HepG2 (cell line): ENCODE measurements at regions not wholly inside any gene's neighbourhood (a gene's known extent, or its start where the extent isn't known, plus 50 kb on each side); places are given as distances from the start of the nearest gene placed in this dataset.

Experiments
- ARID2 ChIP-seq: sonication (generic); formaldehyde crosslinking; IDR thresholded peaks from 2 replicates; pipeline ENCODE4 v1.8.1; 2022; ENCODE audit warnings: mild to moderate bottlenecking, missing genetic modification reagents, borderline replicate concordance
- CBX1 ChIP-seq: IDR thresholded peaks from one replicate; pipeline ENCODE4 v1.6.1; 2016; ENCODE audit warnings: antibody characterized with exemption, low read depth
- CEBPG ChIP-seq: IDR thresholded peaks from 2 replicates; pipeline ENCODE4 v1.6.1; 2016
- ETV5 ChIP-seq: IDR thresholded peaks from 2 replicates; pipeline ENCODE4 v1.6.1; 2018; ENCODE audit warnings: missing biosample characterization, missing genetic modification reagents, inconsistent platforms, borderline replicate concordance
- FOSL1 ChIP-seq: sonication (generic); formaldehyde crosslinking; IDR thresholded peaks from 2 replicates; pipeline ENCODE4 v1.9.0; 2021; ENCODE audit warnings: missing genetic modification reagents, borderline replicate concordance
- FOXA1 ChIP-seq, 2 experiments: fragments of 450-650 bp in 1 of 2; sonication (generic) in 1 of 2; formaldehyde crosslinking in 1 of 2; IDR thresholded peaks; 2 replicates each; pipeline versions ENCODE4 v1.4.0 to v1.6.1; 2016 to 2020; ENCODE audit warnings: missing genetic modification reagents in 1 of 2
- FOXJ3 ChIP-seq: sonication (generic); formaldehyde crosslinking; IDR thresholded peaks from 2 replicates; pipeline ENCODE4 v1.4.0; 2020; ENCODE audit warnings: missing genetic modification reagents, mild to moderate bottlenecking, borderline replicate concordance
- HNRNPLL ChIP-seq: fragments of 200-400 bp; formaldehyde crosslinking; IDR thresholded peaks from 2 replicates; pipeline ENCODE4 v1.6.1; 2017; ENCODE audit warnings: mild to moderate bottlenecking, low read depth, low read length; ENCODE audit not compliant: poor library complexity, severe bottlenecking
- HOXA3 ChIP-seq: sonication (generic); formaldehyde crosslinking; IDR thresholded peaks from 2 replicates; pipeline ENCODE4 v1.5.0; 2020; ENCODE audit warnings: missing genetic modification reagents
- HOXD1 ChIP-seq: sonication (generic); formaldehyde crosslinking; IDR thresholded peaks from 2 replicates; pipeline ENCODE4 v1.5.0; 2020; ENCODE audit warnings: missing genetic modification reagents
- KDM3A ChIP-seq: IDR thresholded peaks from 2 replicates; pipeline ENCODE4 v1.6.1; 2018; ENCODE audit warnings: low read depth, missing compliant biosample characterization
- RORA ChIP-seq: sonication (generic); formaldehyde crosslinking; IDR thresholded peaks from 2 replicates; pipeline ENCODE4 v1.5.0; 2020; ENCODE audit warnings: mild to moderate bottlenecking, missing genetic modification reagents, moderate library complexity
- SMYD3 ChIP-seq: sonication (generic); formaldehyde crosslinking; IDR thresholded peaks from 2 replicates; pipeline ENCODE4 v1.8.1; 2023; ENCODE audit warnings: mild to moderate bottlenecking, missing genetic modification reagents
- SP140L ChIP-seq: sonication (generic); formaldehyde crosslinking; IDR thresholded peaks from 2 replicates; pipeline ENCODE4 v1.4.0; 2020; ENCODE audit warnings: missing genetic modification reagents, borderline replicate concordance
- WIZ ChIP-seq: sonication (generic); formaldehyde crosslinking; IDR thresholded peaks from 2 replicates; pipeline ENCODE4 v1.5.1; 2020; ENCODE audit warnings: mild to moderate bottlenecking, missing genetic modification reagents
- ZBTB8A ChIP-seq: sonication (generic); formaldehyde crosslinking; IDR thresholded peaks from 2 replicates; pipeline ENCODE4 v1.4.0; 2020; ENCODE audit warnings: mild to moderate bottlenecking, low read depth, missing genetic modification reagents, borderline replicate concordance
- ZFAT ChIP-seq: sonication (generic); formaldehyde crosslinking; conservative IDR thresholded peaks from 2 replicates; pipeline ENCODE4 v1.8.1; 2023; ENCODE audit warnings: missing genetic modification reagents, inconsistent platforms
- ZNF629 ChIP-seq: sonication (generic); formaldehyde crosslinking; conservative IDR thresholded peaks from 2 replicates; pipeline ENCODE4 v1.5.0; 2020; ENCODE audit warnings: missing genetic modification reagents
- ZNF720 ChIP-seq: sonication (generic); formaldehyde crosslinking; IDR thresholded peaks from 2 replicates; pipeline ENCODE4 v1.4.0; 2020; ENCODE audit warnings: missing genetic modification reagents
- ZSCAN12 ChIP-seq: sonication (generic); formaldehyde crosslinking; IDR thresholded peaks from 2 replicates; pipeline ENCODE4 v1.9.0; 2021; ENCODE audit warnings: mild to moderate bottlenecking, missing genetic modification reagents
- ZSCAN29 ChIP-seq: sonication (generic); formaldehyde crosslinking; conservative IDR thresholded peaks from 2 replicates; pipeline ENCODE4 v1.4.0; 2020; ENCODE audit warnings: mild to moderate bottlenecking, missing genetic modification reagents
- TF ChIP-seq, protein P1 (sequence below): sonication (generic); formaldehyde crosslinking; IDR thresholded peaks from 2 replicates; pipeline ENCODE4 v1.4.0; 2020; ENCODE audit warnings: missing genetic modification reagents, borderline replicate concordance
- TF ChIP-seq, protein P2 (sequence below): IDR thresholded peaks from 2 replicates; pipeline ENCODE4 v1.6.1; 2016; ENCODE audit warnings: low read depth, control low read depth

DNA sequence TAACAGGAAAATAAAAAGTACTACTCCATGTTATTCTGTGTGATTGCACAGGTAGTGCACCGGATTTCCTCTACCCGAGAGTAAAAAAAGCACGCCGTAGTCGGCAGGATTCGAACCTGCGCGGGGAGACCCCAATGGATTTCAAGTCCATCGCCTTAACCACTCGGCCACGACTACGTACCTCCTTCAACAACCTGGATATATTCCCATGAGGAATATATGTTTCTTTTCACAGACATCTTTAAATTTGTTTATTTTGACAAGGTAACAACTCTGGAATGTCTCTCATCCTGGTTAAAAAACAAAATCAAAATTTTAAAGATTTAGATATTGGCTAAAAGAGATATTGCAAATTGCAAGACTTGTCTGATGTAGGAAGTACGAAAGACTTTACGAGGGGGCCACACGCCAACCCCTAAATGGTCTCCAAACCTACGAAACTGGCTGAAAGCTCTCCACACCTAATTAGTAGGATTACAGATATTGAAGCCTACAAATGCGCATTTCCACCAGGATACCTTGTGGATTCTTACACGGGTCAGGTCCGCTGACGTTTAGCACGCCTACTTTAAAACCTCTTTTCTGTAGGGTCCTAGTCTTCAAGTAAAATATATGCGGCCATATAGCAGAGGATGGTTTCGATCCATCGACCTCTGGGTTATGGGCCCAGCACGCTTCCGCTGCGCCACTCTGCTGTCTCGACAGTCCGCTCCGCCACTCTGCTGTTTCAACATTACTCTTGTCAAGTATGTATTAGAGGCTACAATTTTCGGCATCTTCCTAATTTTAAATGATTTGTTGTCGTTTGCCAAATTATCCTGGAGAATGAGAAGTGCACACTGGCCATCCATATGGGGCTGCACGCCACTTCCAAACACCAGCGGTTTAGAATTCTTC lies 52.2 kb upstream of the BTN3A2 start (continued):
- TF ChIP-seq ZSCAN12 (CRISPR knock-in tag) (0 out of 2 replicates have a peak, but pooled peaks have one; percentile 28), WIZ (CRISPR knock-in tag) (0 out of 2 replicates have a peak, but pooled peaks have one; percentile 49), ETV5 (CRISPR knock-in tag) (peak; percentile 86), RORA (CRISPR knock-in tag) (0 out of 2 replicates have a peak, but pooled peaks have one; percentile 47), ZNF629 (CRISPR knock-in tag) (peak; percentile 88), ZSCAN29 (CRISPR knock-in tag) (peak; percentile 97), KDM3A (CRISPR knock-in tag) (no peak; the same call in 1 of the 2 replicates), HNRNPLL (peak; percentile 49), CBX1 (peak; percentile 86), ARID2 (0 out of 2 replicates have a peak, but pooled peaks have one; percentile 36), ZFAT (CRISPR knock-in tag) (peak; percentile 98), FOXJ3 (CRISPR knock-in tag) (peak; percentile 43; the same call in 1 of the 2 replicates), FOXA1 (IDR thresholded peaks at IDR 0.05) (no peak), FOXA1 (CRISPR knock-in tag; IDR thresholded peaks at IDR 0.05) (peak; percentile 54), SMYD3 (CRISPR knock-in tag) (peak; percentile 82), HOXA3 (peak; percentile 85), ZNF720 (no peak), CEBPG (CRISPR knock-in tag) (peak; percentile 68), SP140L (peak; percentile 65; the same call in 1 of the 2 replicates), HOXD1 (0 out of 2 replicates have a peak, but pooled peaks have one; percentile 55), ZBTB8A (CRISPR knock-in tag) (no peak; the same call in 1 of the 2 replicates), FOSL1 (no peak; the same call in 1 of the 2 replicates)
- TF ChIP-seq, protein P1, sequence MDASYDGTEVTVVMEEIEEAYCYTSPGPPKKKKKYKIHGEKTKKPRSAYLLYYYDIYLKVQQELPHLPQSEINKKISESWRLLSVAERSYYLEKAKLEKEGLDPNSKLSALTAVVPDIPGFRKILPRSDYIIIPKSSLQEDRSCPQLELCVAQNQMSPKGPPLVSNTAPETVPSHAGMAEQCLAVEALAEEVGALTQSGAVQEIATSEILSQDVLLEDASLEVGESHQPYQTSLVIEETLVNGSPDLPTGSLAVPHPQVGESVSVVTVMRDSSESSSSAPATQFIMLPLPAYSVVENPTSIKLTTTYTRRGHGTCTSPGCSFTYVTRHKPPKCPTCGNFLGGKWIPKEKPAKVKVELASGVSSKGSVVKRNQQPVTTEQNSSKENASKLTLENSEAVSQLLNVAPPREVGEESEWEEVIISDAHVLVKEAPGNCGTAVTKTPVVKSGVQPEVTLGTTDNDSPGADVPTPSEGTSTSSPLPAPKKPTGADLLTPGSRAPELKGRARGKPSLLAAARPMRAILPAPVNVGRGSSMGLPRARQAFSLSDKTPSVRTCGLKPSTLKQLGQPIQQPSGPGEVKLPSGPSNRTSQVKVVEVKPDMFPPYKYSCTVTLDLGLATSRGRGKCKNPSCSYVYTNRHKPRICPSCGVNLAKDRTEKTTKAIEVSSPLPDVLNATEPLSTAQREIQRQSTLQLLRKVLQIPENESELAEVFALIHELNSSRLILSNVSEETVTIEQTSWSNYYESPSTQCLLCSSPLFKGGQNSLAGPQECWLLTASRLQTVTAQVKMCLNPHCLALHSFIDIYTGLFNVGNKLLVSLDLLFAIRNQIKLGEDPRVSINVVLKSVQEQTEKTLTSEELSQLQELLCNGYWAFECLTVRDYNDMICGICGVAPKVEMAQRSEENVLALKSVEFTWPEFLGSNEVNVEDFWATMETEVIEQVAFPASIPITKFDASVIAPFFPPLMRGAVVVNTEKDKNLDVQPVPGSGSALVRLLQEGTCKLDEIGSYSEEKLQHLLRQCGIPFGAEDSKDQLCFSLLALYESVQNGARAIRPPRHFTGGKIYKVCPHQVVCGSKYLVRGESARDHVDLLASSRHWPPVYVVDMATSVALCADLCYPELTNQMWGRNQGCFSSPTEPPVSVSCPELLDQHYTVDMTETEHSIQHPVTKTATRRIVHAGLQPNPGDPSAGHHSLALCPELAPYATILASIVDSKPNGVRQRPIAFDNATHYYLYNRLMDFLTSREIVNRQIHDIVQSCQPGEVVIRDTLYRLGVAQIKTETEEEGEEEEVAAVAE, result no peak
- TF ChIP-seq, protein P2, sequence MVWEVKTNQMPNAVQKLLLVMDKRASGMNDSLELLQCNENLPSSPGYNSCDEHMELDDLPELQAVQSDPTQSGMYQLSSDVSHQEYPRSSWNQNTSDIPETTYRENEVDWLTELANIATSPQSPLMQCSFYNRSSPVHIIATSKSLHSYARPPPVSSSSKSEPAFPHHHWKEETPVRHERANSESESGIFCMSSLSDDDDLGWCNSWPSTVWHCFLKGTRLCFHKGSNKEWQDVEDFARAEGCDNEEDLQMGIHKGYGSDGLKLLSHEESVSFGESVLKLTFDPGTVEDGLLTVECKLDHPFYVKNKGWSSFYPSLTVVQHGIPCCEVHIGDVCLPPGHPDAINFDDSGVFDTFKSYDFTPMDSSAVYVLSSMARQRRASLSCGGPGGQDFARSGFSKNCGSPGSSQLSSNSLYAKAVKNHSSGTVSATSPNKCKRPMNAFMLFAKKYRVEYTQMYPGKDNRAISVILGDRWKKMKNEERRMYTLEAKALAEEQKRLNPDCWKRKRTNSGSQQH (CRISPR knock-in tag), result peak; percentile 27; the same call in 1 of the 2 replicates
